WTC11 (cell line): ENCODE measurements at regions not wholly inside any gene's neighbourhood (a gene's known extent, or its start where the extent isn't known, plus 50 kb on each side); places are given as distances from the start of the nearest gene placed in this dataset.

ENCODE experiments used
- ATAC-seq: fragments of 200-7000 bp; cut with Tn5 transposase; 2 replicates; pipeline ENCODE4 v1.10.0; 2021; ENCODE audit warnings: mild to moderate bottlenecking, moderate library complexity
- CTCF ChIA-PET: fragments of 300-600 bp; sonication (Branson Sonifier 250); formaldehyde crosslinking; loops from one replicate; lab custom pipeline; 2021; ENCODE audit warnings: antibody characterized with exemption; lab: Charles Lee
- POLR2A ChIA-PET: fragments of 350-600 bp; sonication (Branson Sonifier 250); formaldehyde crosslinking; loops from one replicate; lab custom pipeline; 2021; ENCODE audit warnings: antibody characterized with exemption; lab: Charles Lee
- DNase-seq: peaks from one replicate; pipeline ENCODE4 v3.0.0; 2021; ENCODE audit warnings: low spot score
- H3K27ac Mint-ChIP-seq: 2 replicates; pipeline ENCODE4 v1.8.0; 2021; ENCODE audit warnings: mixed read lengths
- H3K27me3 Mint-ChIP-seq: 2 replicates; pipeline ENCODE4 v1.8.0; 2021; ENCODE audit warnings: low read depth, mild to moderate bottlenecking, moderate library complexity, mixed read lengths
- H3K36me3 Mint-ChIP-seq: 2 replicates; pipeline ENCODE4 v1.8.0; 2021; ENCODE audit warnings: mixed read lengths
- H3K4me1 Mint-ChIP-seq: 2 replicates; pipeline ENCODE4 v1.8.0; 2022; ENCODE audit warnings: mixed read lengths
- H3K4me3 Mint-ChIP-seq: 2 replicates; pipeline ENCODE4 v1.8.0; 2021; ENCODE audit warnings: mild to moderate bottlenecking, moderate library complexity, mixed read lengths
- H3K9me3 Mint-ChIP-seq: 2 replicates; pipeline ENCODE4 v1.8.0; 2021; ENCODE audit warnings: mixed read lengths
- ARID4B ChIP-seq: sonication (generic); formaldehyde crosslinking; IDR thresholded peaks from 2 replicates; pipeline ENCODE4 v1.8.0; 2023; ENCODE audit warnings: missing genetic modification reagents, mild to moderate bottlenecking, borderline replicate concordance
- CREB1 ChIP-seq: sonication (generic); formaldehyde crosslinking; IDR thresholded peaks from 2 replicates; pipeline ENCODE4 v1.8.0; 2023; ENCODE audit warnings: mild to moderate bottlenecking, missing genetic modification reagents
- CREM ChIP-seq: sonication (generic); formaldehyde crosslinking; IDR thresholded peaks from 2 replicates; pipeline ENCODE4 v1.8.1; 2022; ENCODE audit warnings: mild to moderate bottlenecking, missing genetic modification reagents, moderate library complexity
- E2F5 ChIP-seq: sonication (generic); formaldehyde crosslinking; IDR thresholded peaks from 2 replicates; pipeline ENCODE4 v1.8.1; 2022; ENCODE audit warnings: mild to moderate bottlenecking, moderate library complexity, missing genetic modification reagents
- EMX1 ChIP-seq: fragments of 250-450 bp; sonication (Bioruptor Pico); IDR thresholded peaks from 2 replicates; pipeline ENCODE4 v1.8.0; 2021; ENCODE audit warnings: mild to moderate bottlenecking
- ESRRA ChIP-seq: sonication (generic); formaldehyde crosslinking; IDR thresholded peaks from 2 replicates; pipeline ENCODE4 v1.8.1; 2022; ENCODE audit warnings: mild to moderate bottlenecking, missing genetic modification reagents, borderline replicate concordance
- ETV6 ChIP-seq: sonication (generic); formaldehyde crosslinking; IDR thresholded peaks from 2 replicates; pipeline ENCODE4 v1.8.1; 2022; ENCODE audit warnings: mild to moderate bottlenecking, missing genetic modification reagents
- FOXK1 ChIP-seq: sonication (generic); formaldehyde crosslinking; IDR thresholded peaks from 2 replicates; pipeline ENCODE4 v1.8.0; 2022; ENCODE audit warnings: mild to moderate bottlenecking, moderate library complexity, missing genetic modification reagents
- JAZF1 ChIP-seq: fragments of 250-450 bp; sonication (Bioruptor Pico); IDR thresholded peaks from 2 replicates; pipeline ENCODE4 v1.9.0; 2021; ENCODE audit warnings: moderate library complexity, mild to moderate bottlenecking, inconsistent platforms
- KAT7 ChIP-seq: sonication (generic); formaldehyde crosslinking; IDR thresholded peaks from 2 replicates; pipeline ENCODE4 v1.8.1; 2023; ENCODE audit warnings: missing genetic modification reagents, mild to moderate bottlenecking, borderline replicate concordance
- NFYB ChIP-seq: sonication (generic); formaldehyde crosslinking; conservative IDR thresholded peaks from 2 replicates; pipeline ENCODE4 v1.8.0; 2022; ENCODE audit warnings: low read depth, missing genetic modification reagents
- NR3C1 ChIP-seq: sonication (generic); formaldehyde crosslinking; conservative IDR thresholded peaks from 2 replicates; pipeline ENCODE4 v1.8.1; 2023; ENCODE audit warnings: low read depth, mild to moderate bottlenecking, missing genetic modification reagents
- PREB ChIP-seq: sonication (generic); formaldehyde crosslinking; IDR thresholded peaks from 2 replicates; pipeline ENCODE4 v1.8.1; 2022; ENCODE audit warnings: mild to moderate bottlenecking, missing genetic modification reagents, moderate library complexity, borderline replicate concordance
- PRRX2 ChIP-seq: fragments of 250-450 bp; sonication (Bioruptor Pico); IDR thresholded peaks from 2 replicates; pipeline ENCODE4 v1.8.0; 2021; ENCODE audit warnings: mild to moderate bottlenecking
- RORB ChIP-seq: fragments of 250-450 bp; sonication (Bioruptor Pico); IDR thresholded peaks from 2 replicates; pipeline ENCODE4 v1.9.0; 2021; ENCODE audit warnings: mild to moderate bottlenecking
- SMAD3 ChIP-seq: sonication (generic); formaldehyde crosslinking; IDR thresholded peaks from 2 replicates; pipeline ENCODE4 v1.8.0; 2022; ENCODE audit warnings: missing genetic modification reagents, mild to moderate bottlenecking, borderline replicate concordance
- TCF7 ChIP-seq: sonication (generic); formaldehyde crosslinking; IDR thresholded peaks from 2 replicates; pipeline ENCODE4 v1.8.0; 2022; ENCODE audit warnings: mild to moderate bottlenecking, low read depth, missing genetic modification reagents, moderate library complexity
- TP53 ChIP-seq: sonication (generic); formaldehyde crosslinking; IDR thresholded peaks from 2 replicates; pipeline ENCODE4 v1.8.1; 2023; ENCODE audit warnings: mild to moderate bottlenecking, missing genetic modification reagents
- ZBTB21 ChIP-seq: sonication (generic); formaldehyde crosslinking; IDR thresholded peaks from 2 replicates; pipeline ENCODE4 v1.8.1; 2023; ENCODE audit warnings: mild to moderate bottlenecking, missing genetic modification reagents, borderline replicate concordance
- ZNF121 ChIP-seq: sonication (generic); formaldehyde crosslinking; IDR thresholded peaks from 2 replicates; pipeline ENCODE4 v1.8.0; 2023; ENCODE audit warnings: missing genetic modification reagents
- ZNF219 ChIP-seq: sonication (generic); formaldehyde crosslinking; IDR thresholded peaks from 2 replicates; pipeline ENCODE4 v1.8.0; 2023; ENCODE audit warnings: missing genetic modification reagents, mild to moderate bottlenecking, borderline replicate concordance
- ZNF317 ChIP-seq: sonication (generic); formaldehyde crosslinking; IDR thresholded peaks from 2 replicates; pipeline ENCODE4 v1.8.1; 2023; ENCODE audit warnings: low read depth, mild to moderate bottlenecking, moderate library complexity, missing genetic modification reagents, borderline replicate concordance
- TF ChIP-seq, protein P1 (sequence below): sonication (generic); formaldehyde crosslinking; IDR thresholded peaks from 2 replicates; pipeline ENCODE4 v1.8.1; 2022; ENCODE audit warnings: low read depth, missing genetic modification reagents, borderline replicate concordance
- TF ChIP-seq, protein P2 (sequence below): sonication (generic); formaldehyde crosslinking; IDR thresholded peaks from 2 replicates; pipeline ENCODE4 v1.8.1; 2023; ENCODE audit warnings: mild to moderate bottlenecking, moderate library complexity, missing genetic modification reagents
- TF ChIP-seq, protein P3 (sequence below): sonication (generic); formaldehyde crosslinking; IDR thresholded peaks from 2 replicates; pipeline ENCODE4 v1.8.1; 2022; ENCODE audit warnings: low read depth, mild to moderate bottlenecking, moderate library complexity, missing genetic modification reagents, borderline replicate concordance

DNA sequence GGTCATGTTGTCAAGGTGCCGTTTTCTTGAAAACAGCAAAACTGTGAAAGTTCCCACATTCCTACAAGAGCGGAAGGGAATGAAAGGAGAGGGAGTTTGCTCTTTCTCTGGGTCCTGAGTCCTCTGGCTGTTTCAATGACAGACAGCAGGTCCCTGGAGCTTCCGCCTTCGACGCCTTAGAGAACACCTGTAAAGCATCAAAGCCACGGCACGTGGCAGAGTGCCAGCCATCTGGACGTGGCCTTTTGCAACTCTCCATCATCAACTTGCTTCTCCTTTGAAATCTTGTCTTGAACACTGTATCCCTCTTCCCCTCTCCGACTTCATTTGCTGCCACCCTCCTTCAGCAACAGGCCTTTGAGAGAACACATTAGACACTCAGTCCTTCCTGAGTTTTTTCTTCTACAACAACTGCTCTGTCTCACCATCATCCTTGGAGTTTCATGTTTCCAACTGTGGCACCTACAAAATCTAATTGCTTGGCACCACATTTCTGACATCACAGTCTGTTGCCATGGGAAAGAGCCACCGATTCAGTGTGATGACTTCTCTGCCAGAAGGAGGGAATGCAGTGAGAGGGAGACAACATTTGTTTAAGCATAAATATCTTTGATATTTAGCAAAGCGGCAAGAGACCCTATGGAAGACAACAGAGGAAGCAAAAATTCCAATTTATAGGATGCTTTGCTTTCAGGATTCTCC lies 204.9 kb upstream of the PTER start (continued):
- TF ChIP-seq, protein P1, sequence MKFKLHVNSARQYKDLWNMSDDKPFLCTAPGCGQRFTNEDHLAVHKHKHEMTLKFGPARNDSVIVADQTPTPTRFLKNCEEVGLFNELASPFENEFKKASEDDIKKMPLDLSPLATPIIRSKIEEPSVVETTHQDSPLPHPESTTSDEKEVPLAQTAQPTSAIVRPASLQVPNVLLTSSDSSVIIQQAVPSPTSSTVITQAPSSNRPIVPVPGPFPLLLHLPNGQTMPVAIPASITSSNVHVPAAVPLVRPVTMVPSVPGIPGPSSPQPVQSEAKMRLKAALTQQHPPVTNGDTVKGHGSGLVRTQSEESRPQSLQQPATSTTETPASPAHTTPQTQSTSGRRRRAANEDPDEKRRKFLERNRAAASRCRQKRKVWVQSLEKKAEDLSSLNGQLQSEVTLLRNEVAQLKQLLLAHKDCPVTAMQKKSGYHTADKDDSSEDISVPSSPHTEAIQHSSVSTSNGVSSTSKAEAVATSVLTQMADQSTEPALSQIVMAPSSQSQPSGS, result no peak
- no peak for TF ChIP-seq JAZF1 (CRISPR knock-in tag)
- TF ChIP-seq FOXK1, result no peak
- no peak for TF ChIP-seq TP53 (CRISPR knock-in tag)
- TF ChIP-seq ZBTB21, result no peak
- no peak for TF ChIP-seq ZNF317 (CRISPR knock-in tag)
- TF ChIP-seq ETV6, result no peak
- TF ChIP-seq NR3C1, result no peak
- TF ChIP-seq CREB1 (CRISPR knock-in tag), result no peak
- TF ChIP-seq, protein P2, sequence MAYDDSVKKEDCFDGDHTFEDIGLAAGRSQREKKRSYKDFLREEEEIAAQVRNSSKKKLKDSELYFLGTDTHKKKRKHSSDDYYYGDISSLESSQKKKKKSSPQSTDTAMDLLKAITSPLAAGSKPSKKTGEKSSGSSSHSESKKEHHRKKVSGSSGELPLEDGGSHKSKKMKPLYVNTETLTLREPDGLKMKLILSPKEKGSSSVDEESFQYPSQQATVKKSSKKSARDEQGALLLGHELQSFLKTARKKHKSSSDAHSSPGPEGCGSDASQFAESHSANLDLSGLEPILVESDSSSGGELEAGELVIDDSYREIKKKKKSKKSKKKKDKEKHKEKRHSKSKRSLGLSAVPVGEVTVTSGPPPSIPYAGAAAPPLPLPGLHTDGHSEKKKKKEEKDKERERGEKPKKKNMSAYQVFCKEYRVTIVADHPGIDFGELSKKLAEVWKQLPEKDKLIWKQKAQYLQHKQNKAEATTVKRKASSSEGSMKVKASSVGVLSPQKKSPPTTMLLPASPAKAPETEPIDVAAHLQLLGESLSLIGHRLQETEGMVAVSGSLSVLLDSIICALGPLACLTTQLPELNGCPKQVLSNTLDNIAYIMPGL, result no peak
- TF ChIP-seq, all 79 proteins: peak for 0

DNA sequence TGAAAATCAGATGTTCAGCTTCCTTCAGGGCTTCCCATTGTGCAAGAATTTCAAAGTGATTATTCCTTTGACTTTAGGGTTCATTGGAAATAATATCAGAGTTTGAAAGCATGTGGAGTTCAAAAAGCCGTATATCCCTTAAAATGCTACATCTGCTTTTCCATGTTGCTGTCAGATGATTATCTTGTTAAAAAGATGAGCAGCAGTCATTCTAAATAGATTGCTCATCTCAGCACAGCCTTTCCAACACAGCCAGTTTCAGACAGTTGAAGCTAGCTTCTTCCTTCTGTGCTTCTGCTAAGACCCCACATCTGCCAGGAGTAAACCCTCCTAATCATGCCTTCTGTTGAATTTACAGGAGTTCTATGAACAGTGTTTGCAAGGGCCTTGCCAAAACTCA lies 204.4 kb upstream of the PTER start:
- Mint-ChIP-seq H3K4me1 (peaks cover 22% of the 10 kb centered on the region), H3K27ac (no peak overlapping the region), H3K36me3 (peaks cover 7% of the 10 kb centered on the region), H3K27me3 (peaks cover 5% of the 10 kb centered on the region; the same call in 1 of the 2 replicates), H3K4me3 (no peak overlapping the region), H3K9me3 (peaks cover 6% of the 10 kb centered on the region)
- ChIA-PET CTCF (no interaction called here), POLR2A (no interaction called here)
- ATAC-seq, result no peak
- DNase-seq, result no peak
- TF ChIP-seq NFYB, result no peak
- TF ChIP-seq ZNF317 (CRISPR knock-in tag), result no peak
- TF ChIP-seq CREM (CRISPR knock-in tag), result no peak
- TF ChIP-seq EMX1 (CRISPR knock-in tag), result no peak
- TF ChIP-seq ARID4B (CRISPR knock-in tag), result no peak
- TF ChIP-seq RORB (CRISPR knock-in tag), result no peak
- TF ChIP-seq PREB (CRISPR knock-in tag), result no peak
- no peak for TF ChIP-seq PRRX2 (CRISPR knock-in tag)
- TF ChIP-seq, protein P3, sequence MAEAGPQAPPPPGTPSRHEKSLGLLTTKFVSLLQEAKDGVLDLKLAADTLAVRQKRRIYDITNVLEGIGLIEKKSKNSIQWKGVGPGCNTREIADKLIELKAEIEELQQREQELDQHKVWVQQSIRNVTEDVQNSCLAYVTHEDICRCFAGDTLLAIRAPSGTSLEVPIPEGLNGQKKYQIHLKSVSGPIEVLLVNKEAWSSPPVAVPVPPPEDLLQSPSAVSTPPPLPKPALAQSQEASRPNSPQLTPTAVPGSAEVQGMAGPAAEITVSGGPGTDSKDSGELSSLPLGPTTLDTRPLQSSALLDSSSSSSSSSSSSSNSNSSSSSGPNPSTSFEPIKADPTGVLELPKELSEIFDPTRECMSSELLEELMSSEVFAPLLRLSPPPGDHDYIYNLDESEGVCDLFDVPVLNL (CRISPR knock-in tag), result no peak
- no peak for TF ChIP-seq NR3C1
- TF ChIP-seq ZNF121 (CRISPR knock-in tag), result no peak
- TF ChIP-seq ESRRA (CRISPR knock-in tag), result no peak
- TF ChIP-seq SMAD3 (CRISPR knock-in tag), result no peak
- TF ChIP-seq KAT7 (CRISPR knock-in tag), result no peak
- no peak for TF ChIP-seq TCF7 (CRISPR knock-in tag)
- no peak for TF ChIP-seq ZNF219 (CRISPR knock-in tag)
- no peak for TF ChIP-seq E2F5 (CRISPR knock-in tag)
